Left kidney (tissue), 1 donor: ENCODE measurements at regions not wholly inside any gene's neighbourhood (a gene's known extent, or its start where the extent isn't known, plus 50 kb on each side); places are given as distances from the start of the nearest gene placed in this dataset.

ENCODE experiments used
- DNase-seq: peaks from one replicate; pipeline ENCODE4 v3.0.0-alpha.2; 2013

GRCh38 chr2:4844881-4845280 is 847.3 kb upstream of the SOX11 start:
- DNase-seq: peak; percentile 37

DNA sequence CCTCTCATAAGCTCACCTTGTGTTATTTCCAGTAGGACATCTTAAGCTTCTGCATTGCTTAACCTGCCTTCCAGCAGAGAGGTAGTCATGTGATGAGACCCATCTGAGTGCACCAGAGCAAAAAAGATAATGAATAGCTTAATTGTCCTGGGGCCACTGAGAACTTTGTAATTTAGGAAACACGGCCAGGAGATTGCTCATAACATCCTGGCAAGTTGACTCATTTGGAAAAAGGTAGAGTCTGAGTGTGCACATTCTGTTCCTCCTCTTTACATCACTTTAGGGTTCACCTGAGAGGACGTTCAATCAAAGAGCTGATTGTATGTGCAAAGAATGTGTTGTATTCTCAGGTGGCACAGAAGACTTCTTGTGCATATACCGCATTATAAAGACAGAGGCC is 830.2 kb upstream of the SOX11 start:
- DNase-seq: no peak

- no peak for DNase-seq
Measured at GRCh38 chr2:4866198-4866597, 826.0 kb upstream of the SOX11 start.

DNA sequence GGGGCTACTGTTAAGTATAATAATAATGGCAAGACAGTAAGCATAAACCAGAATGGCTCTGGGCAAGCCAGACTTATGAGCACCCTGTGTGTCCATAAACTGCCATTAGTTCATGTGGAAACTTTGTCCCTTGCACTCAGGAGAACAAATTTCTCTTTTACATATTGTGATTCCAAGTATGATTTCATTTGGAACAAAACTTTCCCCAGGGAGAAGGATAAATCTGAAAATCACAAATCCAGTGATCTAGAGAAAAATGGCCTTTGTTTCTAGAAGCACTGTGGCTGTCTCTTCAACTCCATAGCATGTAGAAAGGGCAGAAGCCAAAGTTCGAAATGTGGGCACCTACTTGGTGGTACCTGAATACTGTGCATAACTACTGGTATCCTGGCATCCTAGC is 823.7 kb upstream of the SOX11 start:
- no peak for DNase-seq

DNA sequence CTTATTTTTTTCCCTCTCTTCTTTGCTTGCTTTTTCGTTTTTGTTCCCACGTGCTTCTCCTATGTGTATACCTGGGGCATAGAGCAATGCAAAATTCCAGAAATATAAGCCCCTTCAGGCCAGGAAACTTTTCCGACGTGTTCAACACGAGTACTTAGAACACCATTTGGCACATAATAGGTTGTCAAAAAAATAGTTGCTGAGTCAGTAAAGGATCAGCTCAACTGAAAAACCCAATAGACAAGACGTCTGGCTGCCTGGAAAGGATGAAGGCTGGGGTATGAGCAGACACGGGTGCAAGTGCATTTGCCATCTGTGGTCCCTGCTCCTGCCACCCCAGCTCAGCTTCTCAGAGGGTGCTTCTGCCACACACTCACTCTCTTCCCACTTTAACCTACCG is 823.0 kb upstream of the SOX11 start:
- DNase-seq: no peak

GRCh38 chr2:4873364-4873763 is 818.8 kb upstream of the SOX11 start:
- no peak for DNase-seq

GRCh38 chr2:4873876-4874593 is 818.1 kb upstream of the SOX11 start:
- DNase-seq: no peak

- DNase-seq: peak; percentile 22
Measured at GRCh38 chr2:4882421-4882820, 809.8 kb upstream of the SOX11 start.

DNA sequence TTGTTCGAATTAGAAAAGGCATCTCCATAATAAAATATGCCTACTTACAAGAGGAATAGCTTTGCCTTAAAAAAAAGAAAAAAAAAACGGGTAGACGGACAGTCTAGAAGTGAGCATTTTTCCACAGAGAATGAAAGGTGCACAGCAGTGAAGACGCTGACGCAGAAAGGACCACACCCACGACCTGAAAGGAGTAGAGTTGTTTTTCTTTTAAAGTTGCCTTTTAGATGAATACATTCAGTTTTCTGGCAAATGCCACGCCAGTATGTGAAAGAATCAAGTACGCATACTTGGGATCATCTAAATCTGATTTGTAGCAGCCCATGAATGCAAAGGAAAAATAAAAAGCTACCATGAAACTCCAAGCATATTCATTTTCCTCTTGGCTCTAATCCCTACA is 809.2 kb upstream of the SOX11 start:
- DNase-seq: no peak

- no peak for DNase-seq
Measured at GRCh38 chr2:4883375-4883774, 808.8 kb upstream of the SOX11 start.

- DNase-seq: no peak
Measured at GRCh38 chr2:4884117-4884571, 808.0 kb upstream of the SOX11 start.

DNA sequence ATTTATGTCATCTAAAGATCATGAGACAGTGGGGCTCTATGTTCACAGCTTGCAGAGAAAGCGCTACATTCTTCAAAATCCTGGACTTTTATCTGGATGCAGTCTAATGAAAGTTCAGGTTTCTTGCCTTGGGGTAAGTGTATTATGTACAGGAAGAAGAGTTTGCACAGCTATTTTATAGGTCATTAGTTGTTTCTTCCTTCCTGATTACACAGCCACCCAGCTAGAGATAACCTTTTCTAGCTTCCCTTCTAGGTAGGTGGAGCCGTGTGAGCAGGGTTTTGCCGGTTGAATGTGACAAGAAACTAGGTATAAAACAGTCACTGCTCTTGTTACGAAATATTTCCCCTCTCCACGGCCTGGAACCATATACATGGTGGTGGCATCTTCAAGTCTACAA is 800.8 kb upstream of the SOX11 start:
- DNase-seq: no peak

- DNase-seq: peak; percentile 31
Measured at GRCh38 chr2:4895371-4895770, 796.8 kb upstream of the SOX11 start.

- DNase-seq: no peak
Measured at GRCh38 chr2:4898706-4899105, 793.5 kb upstream of the SOX11 start.

GRCh38 chr2:4900242-4900641 is 791.9 kb upstream of the SOX11 start:
- DNase-seq: no peak

- no peak for DNase-seq
Measured at GRCh38 chr2:4900861-4901770, 791.1 kb upstream of the SOX11 start.

GRCh38 chr2:4903656-4904348 is 788.4 kb upstream of the SOX11 start:
- DNase-seq: no peak

DNA sequence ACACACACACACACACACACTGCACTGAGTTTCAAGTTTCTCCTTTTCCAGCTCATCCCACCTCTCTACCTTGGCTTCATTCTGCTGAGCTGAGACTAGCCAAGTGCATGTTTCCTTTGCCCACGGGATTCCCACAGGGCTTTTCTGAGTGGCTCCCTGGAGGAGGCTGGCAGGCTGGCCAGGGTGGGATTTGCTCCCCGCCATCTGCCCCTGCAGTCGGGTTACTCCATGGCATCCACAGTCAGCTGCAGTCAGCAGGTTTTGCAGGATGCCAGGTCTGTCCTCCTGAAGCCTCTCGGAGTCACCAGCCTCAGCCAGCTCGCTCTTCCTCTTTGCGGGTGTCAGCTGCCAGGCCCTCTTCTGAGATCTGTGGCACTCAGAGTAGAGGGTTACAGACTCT is 783.7 kb upstream of the SOX11 start:
- no peak for DNase-seq

GRCh38 chr2:4909346-4910009 is 782.7 kb upstream of the SOX11 start:
- no peak for DNase-seq

- DNase-seq: no peak
Measured at GRCh38 chr2:4914036-4914435, 778.1 kb upstream of the SOX11 start.

DNA sequence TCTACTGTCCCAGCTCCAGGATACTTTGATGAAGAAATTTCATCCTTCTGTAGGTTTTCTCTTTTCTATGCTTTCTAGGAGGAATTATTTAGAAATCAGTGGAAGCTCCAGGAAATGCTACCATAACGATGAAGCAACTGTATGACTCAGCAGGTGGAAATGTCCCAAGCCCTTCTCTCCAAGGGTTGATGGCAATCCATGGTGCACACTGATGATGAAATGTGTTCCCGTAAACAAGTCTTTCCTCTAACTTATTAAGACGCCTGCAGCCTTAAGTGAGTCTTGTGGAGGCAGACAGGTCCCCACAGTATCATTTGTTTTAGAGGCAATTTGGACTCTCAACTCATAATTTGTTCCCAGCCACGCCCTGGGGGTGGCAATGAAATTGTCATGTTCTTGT is 777.6 kb upstream of the SOX11 start:
- no peak for DNase-seq

GRCh38 chr2:4915357-4915756 is 776.8 kb upstream of the SOX11 start:
- no peak for DNase-seq
